NCI-H2029 treated with DMSO at 0.1 percent for 48 hours (cell line): ENCODE measurements at regions not wholly inside any gene's neighbourhood (a gene's known extent, or its start where the extent isn't known, plus 50 kb on each side); places are given as distances from the start of the nearest gene placed in this dataset.
A peak's percentile ranks its signal among the peaks of the same experiment; 100 is the strongest.

Source experiments
- DNase-seq: peaks from one replicate; lab custom pipeline; 2025; lab: John Stamatoyannopoulos, UW

- no peak for DNase-seq
Measured at GRCh38 chr2:205902041-205902899, 183.7 kb downstream of the INO80D start.

GRCh38 chr2:205901491-205901890 is 184.5 kb downstream of the INO80D start:
- no peak for DNase-seq

- no peak for DNase-seq
Measured at GRCh38 chr2:205898744-205899143, 187.2 kb downstream of the INO80D start.

GRCh38 chr2:205895981-205896655 is 189.9 kb downstream of the INO80D start:
- DNase-seq, result no peak

- no peak for DNase-seq
Measured at GRCh38 chr2:205892665-205893259, 193.2 kb downstream of the INO80D start.

GRCh38 chr2:205892251-205892655 is 193.7 kb downstream of the INO80D start:
- DNase-seq, result peak; percentile 5

- no peak for DNase-seq
Measured at GRCh38 chr2:205889114-205889513, 196.9 kb downstream of the INO80D start.

- no peak for DNase-seq
Measured at GRCh38 chr2:205887637-205888036, 198.3 kb downstream of the INO80D start.

GRCh38 chr2:205885492-205886099 is 200.4 kb downstream of the INO80D start:
- no peak for DNase-seq

GRCh38 chr2:205883965-205884364 is 201.7 kb downstream of the NRP2 start:
- no peak for DNase-seq

- no peak for DNase-seq
Measured at GRCh38 chr2:205882806-205883425, 200.6 kb downstream of the NRP2 start.

- DNase-seq, result no peak
Measured at GRCh38 chr2:205880048-205880447, 197.7 kb downstream of the NRP2 start.

GRCh38 chr2:205878999-205879762 is 196.9 kb downstream of the NRP2 start:
- DNase-seq, result no peak

- no peak for DNase-seq
Measured at GRCh38 chr2:205877496-205877895, 195.2 kb downstream of the NRP2 start.

- no peak for DNase-seq
Measured at GRCh38 chr2:205876127-205876526, 193.8 kb downstream of the NRP2 start.

- DNase-seq, result no peak
Measured at GRCh38 chr2:205872716-205873115, 190.4 kb downstream of the NRP2 start.

- DNase-seq, result no peak
Measured at GRCh38 chr2:205869439-205869838, 187.1 kb downstream of the NRP2 start.

- no peak for DNase-seq
Measured at GRCh38 chr2:205868773-205869333, 186.6 kb downstream of the NRP2 start.

GRCh38 chr2:205868053-205868452 is 185.8 kb downstream of the NRP2 start:
- DNase-seq, result no peak

GRCh38 chr2:205867371-205867770 is 185.1 kb downstream of the NRP2 start:
- DNase-seq, result no peak

GRCh38 chr2:205865905-205866441 is 183.7 kb downstream of the NRP2 start:
- no peak for DNase-seq
